ENCODE measurements at regions not wholly inside any gene's neighbourhood (a gene's known extent, or its start where the extent isn't known, plus 50 kb on each side); places are given as distances from the start of the nearest gene placed in this dataset.

- H3K4me2 ChIP-seq (ENCODE audit: low read length, poor library complexity, severe bottlenecking) = no peak overlapping the region
- no peak overlapping the region for H4K91ac ChIP-seq (ENCODE audit: low read length)
- peaks cover 1% of the 10 kb centered on the region for H3K4me1 ChIP-seq (ENCODE audit: control insufficient read depth, insufficient read depth, low read depth, low read length)
- H3K4me3 ChIP-seq (ENCODE audit: insufficient read depth in 1 of 2, low read depth in 1 of 2, low read length in 2 of 2) = no peak overlapping the region
- H3K9ac ChIP-seq (ENCODE audit: low read length) = no peak overlapping the region
- no peaks in the 10 kb centered on the region for H3K27me3 ChIP-seq (ENCODE audit: control insufficient read depth in 1 of 2, insufficient read depth in 1 of 2, low read length in 2 of 2)
- DNase-seq = no peak
- no peak overlapping the region for H2AK5ac ChIP-seq (ENCODE audit: low read length, severe bottlenecking)
- no peaks in the 10 kb centered on the region for H3K79me1 ChIP-seq (replicated peaks; ENCODE audit: low read length, poor library complexity, severe bottlenecking)
- no peak overlapping the region for H2BK5ac ChIP-seq (ENCODE audit: low read depth, low read length, poor library complexity, severe bottlenecking)
- H2BK15ac ChIP-seq (ENCODE audit: low read depth, poor library complexity, severe bottlenecking) = no peak overlapping the region
- H4K8ac ChIP-seq (ENCODE audit: low read length) = no peak overlapping the region
- H3K9me3 ChIP-seq (ENCODE audit: control insufficient read depth, low read length) = no peaks in the 10 kb centered on the region
- no peak overlapping the region for H3K4ac ChIP-seq (ENCODE audit: low read depth in 1 of 2, low read length in 2 of 2)
- H3K36me3 ChIP-seq (ENCODE audit: control insufficient read depth in 1 of 2, insufficient read depth in 2 of 2, low read depth in 1 of 2, low read length in 2 of 2) = no peaks in the 10 kb centered on the region
- H2AFZ ChIP-seq (ENCODE audit: low read depth, low read length) = no peak overlapping the region
- no CpG with 5 or more reads among the region's 1 CpG for WGBS
- no peak overlapping the region for H3K14ac ChIP-seq (ENCODE audit: low read length in 2 of 2)
- no peak overlapping the region for H3K27ac ChIP-seq (ENCODE audit: low read length, poor library complexity, severe bottlenecking)
- no peak overlapping the region for H3K23ac ChIP-seq (ENCODE audit: low read length in 2 of 2)
- no peak overlapping the region for H3K18ac ChIP-seq (ENCODE audit: low read depth in 1 of 2, low read length in 2 of 2)
- no peak overlapping the region for H2BK12ac ChIP-seq (ENCODE audit: low read length in 2 of 2)
- no peak overlapping the region for H2BK120ac ChIP-seq (ENCODE audit: low read depth, low read length)
These were observed 203.4 kb downstream of the SLC39A8 start for GRCh38 chr4:102141842-102142241.

- no peak overlapping the region for H2BK120ac ChIP-seq (ENCODE audit: low read depth, low read length)
These were observed 205.3 kb downstream of the SLC39A8 start for GRCh38 chr4:102139932-102140331.

GRCh38 chr4:102139132-102139573 lies 206.1 kb downstream of the SLC39A8 start:
- H3K27ac ChIP-seq (ENCODE audit: low read length, poor library complexity, severe bottlenecking) = no peak overlapping the region
- H3K9ac ChIP-seq (ENCODE audit: low read length) = no peak overlapping the region
- H3K23ac ChIP-seq (ENCODE audit: low read length in 2 of 2) = no peak overlapping the region
- no peak overlapping the region for H2AFZ ChIP-seq (ENCODE audit: low read depth, low read length)
- H3K14ac ChIP-seq (ENCODE audit: low read length in 2 of 2) = no peak overlapping the region
- no peak overlapping the region for H2AK5ac ChIP-seq (ENCODE audit: low read length, severe bottlenecking)
- no peak overlapping the region for H2BK12ac ChIP-seq (ENCODE audit: low read length in 2 of 2)
- H3K4me3 ChIP-seq (ENCODE audit: insufficient read depth in 1 of 2, low read depth in 1 of 2, low read length in 2 of 2) = no peak overlapping the region
- no peak overlapping the region for H2BK5ac ChIP-seq (ENCODE audit: low read depth, low read length, poor library complexity, severe bottlenecking)
- no peak overlapping the region for H3K4me2 ChIP-seq (ENCODE audit: low read length, poor library complexity, severe bottlenecking)
- no peaks in the 10 kb centered on the region for H3K4me1 ChIP-seq (ENCODE audit: control insufficient read depth, insufficient read depth, low read depth, low read length)
- no peaks in the 10 kb centered on the region for H3K27me3 ChIP-seq (ENCODE audit: control insufficient read depth in 1 of 2, insufficient read depth in 1 of 2, low read length in 2 of 2)
- no peak overlapping the region for H4K8ac ChIP-seq (ENCODE audit: low read length)
- H3K36me3 ChIP-seq (ENCODE audit: control insufficient read depth in 1 of 2, insufficient read depth in 2 of 2, low read depth in 1 of 2, low read length in 2 of 2) = no peaks in the 10 kb centered on the region
- H3K79me1 ChIP-seq (replicated peaks; ENCODE audit: low read length, poor library complexity, severe bottlenecking) = no peaks in the 10 kb centered on the region
- peak; percentile 21 for DNase-seq
- no peak overlapping the region for H4K91ac ChIP-seq (ENCODE audit: low read length)
- no peak overlapping the region for H2BK120ac ChIP-seq (ENCODE audit: low read depth, low read length)
- H3K18ac ChIP-seq (ENCODE audit: low read depth in 1 of 2, low read length in 2 of 2) = no peak overlapping the region
- H3K4ac ChIP-seq (ENCODE audit: low read depth in 1 of 2, low read length in 2 of 2) = no peak overlapping the region
- 38% methylated on average over 2 of the region's 2 CpGs for WGBS
- H2BK15ac ChIP-seq (ENCODE audit: low read depth, poor library complexity, severe bottlenecking) = no peak overlapping the region
- H3K9me3 ChIP-seq (ENCODE audit: control insufficient read depth, low read length) = no peaks in the 10 kb centered on the region

More at GRCh38 chr4:102139932-102140331, 205.3 kb downstream of the SLC39A8 start:
- no peaks in the 10 kb centered on the region for H3K36me3 ChIP-seq (ENCODE audit: control insufficient read depth in 1 of 2, insufficient read depth in 2 of 2, low read depth in 1 of 2, low read length in 2 of 2)
- no peak overlapping the region for H3K14ac ChIP-seq (ENCODE audit: low read length in 2 of 2)
- no peak overlapping the region for H3K23ac ChIP-seq (ENCODE audit: low read length in 2 of 2)
- H3K9ac ChIP-seq (ENCODE audit: low read length) = no peak overlapping the region
- no peak overlapping the region for H2BK12ac ChIP-seq (ENCODE audit: low read length in 2 of 2)
- H3K18ac ChIP-seq (ENCODE audit: low read depth in 1 of 2, low read length in 2 of 2) = no peak overlapping the region
- no peak overlapping the region for H3K27ac ChIP-seq (ENCODE audit: low read length, poor library complexity, severe bottlenecking)
- 83% methylated on average over 1 of the region's 1 CpG for WGBS
- no peak for DNase-seq
- no peak overlapping the region for H3K4me3 ChIP-seq (ENCODE audit: insufficient read depth in 1 of 2, low read depth in 1 of 2, low read length in 2 of 2)
- no peak overlapping the region for H4K91ac ChIP-seq (ENCODE audit: low read length)
- H3K4me1 ChIP-seq (ENCODE audit: control insufficient read depth, insufficient read depth, low read depth, low read length) = no peaks in the 10 kb centered on the region
- H3K4me2 ChIP-seq (ENCODE audit: low read length, poor library complexity, severe bottlenecking) = no peak overlapping the region
- no peaks in the 10 kb centered on the region for H3K9me3 ChIP-seq (ENCODE audit: control insufficient read depth, low read length)
- H2BK15ac ChIP-seq (ENCODE audit: low read depth, poor library complexity, severe bottlenecking) = no peak overlapping the region
- H2BK5ac ChIP-seq (ENCODE audit: low read depth, low read length, poor library complexity, severe bottlenecking) = no peak overlapping the region
- H4K8ac ChIP-seq (ENCODE audit: low read length) = no peak overlapping the region
- H3K4ac ChIP-seq (ENCODE audit: low read depth in 1 of 2, low read length in 2 of 2) = no peak overlapping the region
- no peaks in the 10 kb centered on the region for H3K79me1 ChIP-seq (replicated peaks; ENCODE audit: low read length, poor library complexity, severe bottlenecking)
- no peaks in the 10 kb centered on the region for H3K27me3 ChIP-seq (ENCODE audit: control insufficient read depth in 1 of 2, insufficient read depth in 1 of 2, low read length in 2 of 2)
- H2AFZ ChIP-seq (ENCODE audit: low read depth, low read length) = no peak overlapping the region
- no peak overlapping the region for H2AK5ac ChIP-seq (ENCODE audit: low read length, severe bottlenecking)

GRCh38 chr4:102137217-102137616 lies 208.1 kb downstream of the SLC39A8 start:
- no peaks in the 10 kb centered on the region for H3K79me1 ChIP-seq (replicated peaks; ENCODE audit: low read length, poor library complexity, severe bottlenecking)
- no peak overlapping the region for H3K4me3 ChIP-seq (ENCODE audit: insufficient read depth in 1 of 2, low read depth in 1 of 2, low read length in 2 of 2)
- H2BK15ac ChIP-seq (ENCODE audit: low read depth, poor library complexity, severe bottlenecking) = no peak overlapping the region
- no peak overlapping the region for H3K18ac ChIP-seq (ENCODE audit: low read depth in 1 of 2, low read length in 2 of 2)
- H3K36me3 ChIP-seq (ENCODE audit: control insufficient read depth in 1 of 2, insufficient read depth in 2 of 2, low read depth in 1 of 2, low read length in 2 of 2) = no peaks in the 10 kb centered on the region
- H3K27me3 ChIP-seq (ENCODE audit: control insufficient read depth in 1 of 2, insufficient read depth in 1 of 2, low read length in 2 of 2) = no peaks in the 10 kb centered on the region
- no peak overlapping the region for H4K91ac ChIP-seq (ENCODE audit: low read length)
- H2BK12ac ChIP-seq (ENCODE audit: low read length in 2 of 2) = no peak overlapping the region
- no peak overlapping the region for H3K14ac ChIP-seq (ENCODE audit: low read length in 2 of 2)
- H3K9me3 ChIP-seq (ENCODE audit: control insufficient read depth, low read length) = no peaks in the 10 kb centered on the region
- H3K4ac ChIP-seq (ENCODE audit: low read depth in 1 of 2, low read length in 2 of 2) = no peak overlapping the region
- no peak overlapping the region for H2AFZ ChIP-seq (ENCODE audit: low read depth, low read length)
- 100% methylated on average over 2 of the region's 2 CpGs for WGBS
- H2AK5ac ChIP-seq (ENCODE audit: low read length, severe bottlenecking) = no peak overlapping the region
- H2BK5ac ChIP-seq (ENCODE audit: low read depth, low read length, poor library complexity, severe bottlenecking) = no peak overlapping the region
- no peak overlapping the region for H3K4me2 ChIP-seq (ENCODE audit: low read length, poor library complexity, severe bottlenecking)
- no peak overlapping the region for H3K9ac ChIP-seq (ENCODE audit: low read length)
- no peak overlapping the region for H4K8ac ChIP-seq (ENCODE audit: low read length)
- H3K4me1 ChIP-seq (ENCODE audit: control insufficient read depth, insufficient read depth, low read depth, low read length) = no peaks in the 10 kb centered on the region
- DNase-seq = no peak
- H2BK120ac ChIP-seq (ENCODE audit: low read depth, low read length) = no peak overlapping the region
- H3K23ac ChIP-seq (ENCODE audit: low read length in 2 of 2) = no peak overlapping the region
- H3K27ac ChIP-seq (ENCODE audit: low read length, poor library complexity, severe bottlenecking) = no peak overlapping the region
